GM12878 (cell line): ENCODE measurements at regions not wholly inside any gene's neighbourhood (a gene's known extent, or its start where the extent isn't known, plus 50 kb on each side); places are given as distances from the start of the nearest gene placed in this dataset.

Experiments
- ATF3 ChIP-seq: IDR thresholded peaks from 2 replicates; pipeline ENCODE4 v1.6.1; 2011; ENCODE audit warnings: low read depth, mild to moderate bottlenecking, low read length, moderate library complexity, borderline replicate concordance; ENCODE audit errors: extremely low read depth
- DPF2 ChIP-seq: fragments of 450-650 bp; IDR thresholded peaks from 2 replicates; pipeline ENCODE4 v1.6.1; 2017; ENCODE audit warnings: mild to moderate bottlenecking
- GABPA ChIP-seq: IDR thresholded peaks from 2 replicates; pipeline ENCODE4 v1.6.1; 2014; ENCODE audit warnings: antibody characterized with exemption, low read depth, mild to moderate bottlenecking, inconsistent platforms
- HDAC6 ChIP-seq: fragments of 200-600 bp; sonication (generic); IDR thresholded peaks from one replicate; pipeline ENCODE4 v1.8.0; 2017; ENCODE audit warnings: antibody characterized with exemption; ENCODE audit not compliant: unreplicated experiment
- IKZF2 ChIP-seq, 2 experiments: fragments of 450-650 bp; IDR thresholded peaks; 2 replicates each; pipeline ENCODE4 v1.6.1; 2017; ENCODE audit warnings: mild to moderate bottlenecking in 2 of 2, moderate library complexity in 2 of 2
- JUND ChIP-seq: IDR thresholded peaks from 2 replicates; pipeline ENCODE4 v1.6.1; 2012; ENCODE audit warnings: low read depth, mild to moderate bottlenecking, low read length, improper control_type of control experiment, moderate library complexity
- MEF2A ChIP-seq: IDR thresholded peaks from 2 replicates; pipeline ENCODE4 v1.6.1; 2011; ENCODE audit warnings: low read depth, mild to moderate bottlenecking, low read length, moderate library complexity; ENCODE audit not compliant: insufficient read depth
- MTA3 ChIP-seq: IDR thresholded peaks from 2 replicates; pipeline ENCODE4 v1.6.1; 2012; ENCODE audit warnings: low read length, inconsistent platforms, borderline replicate concordance
- NFIC ChIP-seq: IDR thresholded peaks from 2 replicates; pipeline ENCODE4 v1.6.1; 2012; ENCODE audit warnings: low read depth, mild to moderate bottlenecking, inconsistent platforms, low read length, moderate library complexity
- NR2C2 ChIP-seq: IDR thresholded peaks from 2 replicates; pipeline ENCODE4 v1.6.1; 2011; ENCODE audit warnings: borderline replicate concordance, low read depth; ENCODE audit not compliant: control insufficient read depth, insufficient read length
- RAD51 ChIP-seq: fragments of 450-650 bp; IDR thresholded peaks from 2 replicates; pipeline ENCODE4 v1.6.1; 2016; ENCODE audit warnings: moderate library complexity, mild to moderate bottlenecking, inconsistent platforms
- RCOR1 ChIP-seq: conservative IDR thresholded peaks from 2 replicates; pipeline ENCODE4 v1.6.1; 2012; ENCODE audit warnings: low read depth, low read length, improper control_type of control experiment
- RUNX3 ChIP-seq: IDR thresholded peaks from 2 replicates; pipeline ENCODE4 v1.6.1; 2012; ENCODE audit warnings: low read length, inconsistent platforms
- SKIL ChIP-seq: fragments of 450-650 bp; IDR thresholded peaks from 2 replicates; pipeline ENCODE4 v1.6.1; 2017; ENCODE audit warnings: mild to moderate bottlenecking, low read depth, inconsistent platforms; ENCODE audit not compliant: poor library complexity, severe bottlenecking
- TAF1 ChIP-seq: IDR thresholded peaks from 2 replicates; pipeline ENCODE4 v1.6.1; 2011; ENCODE audit warnings: mild to moderate bottlenecking, low read depth, low read length, borderline replicate concordance
- WRNIP1 ChIP-seq: IDR thresholded peaks from 2 replicates; pipeline ENCODE4 v1.6.1; 2011; ENCODE audit warnings: low read depth, low read length, improper control_type of control experiment, borderline replicate concordance
- ZBTB11 ChIP-seq: fragments of 450-650 bp; formaldehyde crosslinking; IDR thresholded peaks from 2 replicates; pipeline ENCODE4 v1.5.0; 2022; ENCODE audit warnings: mild to moderate bottlenecking, missing genetic modification characterization
- ZNF687 ChIP-seq: fragments of 450-650 bp; IDR thresholded peaks from 2 replicates; pipeline ENCODE4 v1.6.1; 2017; ENCODE audit warnings: mild to moderate bottlenecking, moderate library complexity
- ZZZ3 ChIP-seq: IDR thresholded peaks from 2 replicates; pipeline ENCODE4 v1.6.1; 2011; ENCODE audit warnings: low read depth; ENCODE audit not compliant: control insufficient read depth, insufficient read length

- TF ChIP-seq ZBTB11 (CRISPR knock-in tag) = no peak
- TF ChIP-seq ZZZ3 = no peak
- peak; percentile 76; the same call in 1 of the 2 replicates for TF ChIP-seq WRNIP1
- TF ChIP-seq RUNX3 = no peak
- peak; percentile 51; the same call in 1 of the 2 replicates for TF ChIP-seq GABPA
- TF ChIP-seq MEF2A = 0 out of 2 replicates have a peak, but pooled peaks have one; percentile 20
- no peak for TF ChIP-seq SKIL
- 0 out of 2 replicates have a peak, but pooled peaks have one; percentile 35 for TF ChIP-seq NFIC
- TF ChIP-seq ZNF687 = 0 out of 2 replicates have a peak, but pooled peaks have one; percentile 24
- no peak for TF ChIP-seq NR2C2
- TF ChIP-seq TAF1 = 0 out of 2 replicates have a peak, but pooled peaks have one; percentile 30
- no peak for TF ChIP-seq DPF2
- 0 out of 4 replicates have a peak, but pooled peaks of 1 of the 2 experiments have one; percentile 11 for TF ChIP-seq IKZF2 (IDR thresholded peaks at IDR 0.05)
- 0 out of 2 replicates have a peak, but pooled peaks have one; percentile 40 for TF ChIP-seq MTA3
- no peak for TF ChIP-seq HDAC6
- TF ChIP-seq JUND = no peak
- TF ChIP-seq RCOR1 = no peak
- TF ChIP-seq ATF3 = no peak
- TF ChIP-seq RAD51 = peak; percentile 20; the same call in 1 of the 2 replicates
Observed at GRCh38 chrX:131763674-131764073, 219.8 kb downstream of the OR13H1 start (continued).
